Activated CD4-positive, alpha-beta T cell treated with anti-CD3 and anti-CD28 coated beads for 48 hours (primary cell): ENCODE measurements at regions not wholly inside any gene's neighbourhood (a gene's known extent, or its start where the extent isn't known, plus 50 kb on each side); places are given as distances from the start of the nearest gene placed in this dataset.
"Not testable (repeated sequence)": the region's sequence is repeated elsewhere in the genome, so short reads cannot be mapped to it uniquely, and the experiment has no call there.

Source experiments
- DNase-seq: peaks from one replicate; pipeline ENCODE4 v3.0.0-alpha.2; 2020

- DNase-seq, result no peak
Observed at GRCh38 chr2:185667452-185667851, 71.2 kb upstream of the FSIP2 start.

- DNase-seq, result no peak
Observed at GRCh38 chr2:185668710-185669109, 69.9 kb upstream of the FSIP2 start.

- no peak for DNase-seq
Observed at GRCh38 chr2:185674232-185674631, 64.4 kb upstream of the FSIP2 start.

GRCh38 chr2:185676316-185676715 is 62.3 kb upstream of the FSIP2 start:
- no peak for DNase-seq

- not testable (repeated sequence) for DNase-seq
Observed at GRCh38 chr2:185687001-185687400, 51.6 kb upstream of the FSIP2 start.

GRCh38 chr2:185687967-185688366 is 50.6 kb upstream of the FSIP2 start:
- no peak for DNase-seq
